ENCODE measurements at regions not wholly inside any gene's neighbourhood (a gene's known extent, or its start where the extent isn't known, plus 50 kb on each side); places are given as distances from the start of the nearest gene placed in this dataset.

- TF ChIP-seq CTCF (conservative IDR thresholded peaks at IDR 0.05; ENCODE audit: low read depth in 2 of 2) (no peak), EZH2 (IDR thresholded peaks at IDR 0.05; ENCODE audit: low read depth, unreplicated experiment) (no peak)
Measured at GRCh38 chr11:15326520-15326919, 211.8 kb downstream of the INSC start.
